ENCODE measurements at regions not wholly inside any gene's neighbourhood (a gene's known extent, or its start where the extent isn't known, plus 50 kb on each side); places are given as distances from the start of the nearest gene placed in this dataset.
"Not testable (repeated sequence)": the region's sequence is repeated elsewhere in the genome, so short reads cannot be mapped to it uniquely, and the experiment has no call there.

- peak; percentile 32 for TF ChIP-seq CTCF (conservative IDR thresholded peaks at IDR 0.05; ENCODE audit: low read depth, low read length)
- DNase-seq (ENCODE audit: low read depth): no peak
- no peak overlapping the region for H3K4me3 ChIP-seq (ENCODE audit: low read length)
Measured at GRCh38 chr5:86463339-86463738, 154.4 kb upstream of the COX7C start.

- no peak for DNase-seq (ENCODE audit: low read depth)
- no peak overlapping the region for H3K4me3 ChIP-seq (ENCODE audit: low read length)
- no peak for TF ChIP-seq CTCF (conservative IDR thresholded peaks at IDR 0.05; ENCODE audit: low read depth, low read length)
Measured at GRCh38 chr5:86465052-86465838, 152.5 kb upstream of the COX7C start.

GRCh38 chr5:86466721-86467120, 151.0 kb upstream of the COX7C start:
- not testable (repeated sequence) for DNase-seq (ENCODE audit: low read depth)

GRCh38 chr5:86482008-86482407, 135.7 kb upstream of the COX7C start:
- no peak for TF ChIP-seq CTCF (conservative IDR thresholded peaks at IDR 0.05; ENCODE audit: low read depth, low read length)
- H3K4me3 ChIP-seq (ENCODE audit: low read length): no peak overlapping the region
- no peak for DNase-seq (ENCODE audit: low read depth)

More at GRCh38 chr5:86466721-86467120, 151.0 kb upstream of the COX7C start:
- H3K4me3 ChIP-seq (ENCODE audit: low read length): not testable (repeated sequence)

GRCh38 chr5:86493777-86494176, 124.0 kb upstream of the COX7C start:
- TF ChIP-seq CTCF (conservative IDR thresholded peaks at IDR 0.05; ENCODE audit: low read depth, low read length): no peak
- no peak for DNase-seq (ENCODE audit: low read depth)
- H3K4me3 ChIP-seq (ENCODE audit: low read length): no peak overlapping the region

- peak; percentile 5 for DNase-seq (ENCODE audit: low read depth)
- H3K4me3 ChIP-seq (ENCODE audit: low read length): no peak overlapping the region
- peak; percentile 53 for TF ChIP-seq CTCF (conservative IDR thresholded peaks at IDR 0.05; ENCODE audit: low read depth, low read length)
Measured at GRCh38 chr5:86500947-86501346, 116.8 kb upstream of the COX7C start.

- DNase-seq (ENCODE audit: low read depth): no peak
- no peak for TF ChIP-seq CTCF (conservative IDR thresholded peaks at IDR 0.05; ENCODE audit: low read depth, low read length)
- H3K4me3 ChIP-seq (ENCODE audit: low read length): no peak overlapping the region
Measured at GRCh38 chr5:86507574-86507973, 110.2 kb upstream of the COX7C start.

GRCh38 chr5:86510330-86510915, 107.3 kb upstream of the COX7C start:
- not testable (repeated sequence) for H3K4me3 ChIP-seq (ENCODE audit: low read length); DNase-seq (ENCODE audit: low read depth)

All from retinal pigment epithelial cell (primary cell).